GM19452 (cell line): ENCODE measurements at regions not wholly inside any gene's neighbourhood (a gene's known extent, or its start where the extent isn't known, plus 50 kb on each side); places are given as distances from the start of the nearest gene placed in this dataset.
"Not testable (repeated sequence)": the region's sequence is repeated elsewhere in the genome, so short reads cannot be mapped to it uniquely, and the experiment has no call there.

Experiments
- ATAC-seq: cut with Tn5 transposase; IDR thresholded peaks from one replicate; pipeline ENCODE4 v1.9.1; 2021; ENCODE audit not compliant: unreplicated experiment

DNA sequence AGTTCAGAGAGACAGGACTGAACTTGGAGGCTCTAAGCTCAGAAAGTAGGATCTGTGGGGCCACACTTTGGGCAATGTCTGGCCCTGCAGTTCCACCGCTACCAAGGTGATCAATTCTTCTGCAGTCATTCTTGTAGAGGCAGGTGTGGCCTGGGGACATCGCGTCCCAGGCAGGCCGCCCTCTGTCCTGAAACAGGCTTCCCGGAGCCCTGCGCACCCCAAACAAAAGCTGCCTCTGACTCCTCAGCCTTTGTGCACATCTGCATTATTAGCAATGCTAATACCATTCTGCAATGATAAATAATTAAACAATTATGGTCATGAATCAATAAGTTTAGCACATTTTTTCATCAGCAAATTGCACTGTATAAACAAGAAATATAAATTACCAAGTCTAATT lies 160.2 kb downstream of the URI1 start:
- ATAC-seq = no peak

- no peak for ATAC-seq
These were observed 160.6 kb downstream of the URI1 start for GRCh38 chr19:30102666-30103065.

DNA sequence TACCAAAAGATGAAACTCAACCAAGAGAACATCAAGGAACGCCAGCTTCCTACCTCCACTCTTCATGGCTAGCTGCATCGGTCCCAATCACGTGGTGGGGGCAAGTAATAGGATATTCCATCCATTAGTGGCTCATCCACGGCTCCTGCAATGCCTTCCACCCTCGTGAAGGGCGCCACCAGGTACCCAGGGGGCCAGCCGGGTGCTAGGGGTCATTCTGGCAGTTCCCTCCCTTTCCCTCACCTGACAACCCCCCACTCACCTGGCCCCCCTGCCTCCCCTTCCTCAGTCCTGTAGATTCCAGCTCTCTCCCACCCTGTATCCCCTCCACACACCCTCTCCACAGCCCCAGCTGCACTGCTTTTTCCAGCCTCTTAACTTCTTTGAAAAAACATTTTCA lies 161.9 kb downstream of the URI1 start:
- no peak for ATAC-seq

DNA sequence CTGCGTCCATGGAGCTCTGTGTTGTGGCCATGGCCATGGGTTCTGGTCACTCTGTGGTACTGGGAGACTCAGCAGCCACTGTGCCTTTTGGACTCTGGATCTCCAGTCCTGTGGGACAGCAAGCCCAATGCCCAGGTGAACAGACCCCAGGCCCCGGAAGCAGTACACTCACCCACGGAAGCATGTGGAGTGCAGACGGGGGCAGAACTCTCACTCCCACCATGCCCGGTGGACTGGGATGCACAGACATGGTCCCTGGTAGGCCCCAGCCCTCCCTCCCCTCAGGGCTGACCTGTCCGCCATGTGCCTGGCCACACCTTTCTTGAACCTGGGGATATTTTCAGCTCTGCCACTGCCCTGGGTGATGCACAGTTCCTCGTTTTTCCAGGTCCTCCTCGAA lies 163.3 kb downstream of the URI1 start:
- no peak for ATAC-seq

GRCh38 chr19:30105727-30106126 lies 163.7 kb downstream of the URI1 start:
- no peak for ATAC-seq

GRCh38 chr19:30106417-30107095 lies 164.5 kb downstream of the URI1 start:
- ATAC-seq = no peak

DNA sequence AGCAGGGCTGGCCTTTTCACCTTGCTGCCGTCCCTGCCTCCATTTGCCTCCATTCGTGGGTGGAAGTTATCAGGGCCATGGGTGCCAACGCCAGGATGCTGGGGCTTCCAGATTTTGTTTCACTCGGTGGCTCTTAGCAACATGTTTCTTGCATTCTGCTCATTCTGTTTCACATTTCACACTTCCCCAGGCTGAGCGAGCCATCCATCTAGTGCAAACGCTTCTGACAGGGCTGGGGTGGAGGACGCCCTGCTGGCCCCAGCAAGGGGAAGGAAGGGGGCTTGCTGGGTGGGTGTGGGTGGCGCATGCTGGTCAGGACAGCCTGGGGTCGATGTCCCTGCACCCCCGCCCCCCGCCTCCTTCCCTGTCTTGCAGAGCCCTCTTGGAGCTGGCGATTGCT lies 165.2 kb downstream of the URI1 start:
- ATAC-seq = no peak

GRCh38 chr19:30109565-30109964 lies 167.5 kb downstream of the URI1 start:
- no peak for ATAC-seq

DNA sequence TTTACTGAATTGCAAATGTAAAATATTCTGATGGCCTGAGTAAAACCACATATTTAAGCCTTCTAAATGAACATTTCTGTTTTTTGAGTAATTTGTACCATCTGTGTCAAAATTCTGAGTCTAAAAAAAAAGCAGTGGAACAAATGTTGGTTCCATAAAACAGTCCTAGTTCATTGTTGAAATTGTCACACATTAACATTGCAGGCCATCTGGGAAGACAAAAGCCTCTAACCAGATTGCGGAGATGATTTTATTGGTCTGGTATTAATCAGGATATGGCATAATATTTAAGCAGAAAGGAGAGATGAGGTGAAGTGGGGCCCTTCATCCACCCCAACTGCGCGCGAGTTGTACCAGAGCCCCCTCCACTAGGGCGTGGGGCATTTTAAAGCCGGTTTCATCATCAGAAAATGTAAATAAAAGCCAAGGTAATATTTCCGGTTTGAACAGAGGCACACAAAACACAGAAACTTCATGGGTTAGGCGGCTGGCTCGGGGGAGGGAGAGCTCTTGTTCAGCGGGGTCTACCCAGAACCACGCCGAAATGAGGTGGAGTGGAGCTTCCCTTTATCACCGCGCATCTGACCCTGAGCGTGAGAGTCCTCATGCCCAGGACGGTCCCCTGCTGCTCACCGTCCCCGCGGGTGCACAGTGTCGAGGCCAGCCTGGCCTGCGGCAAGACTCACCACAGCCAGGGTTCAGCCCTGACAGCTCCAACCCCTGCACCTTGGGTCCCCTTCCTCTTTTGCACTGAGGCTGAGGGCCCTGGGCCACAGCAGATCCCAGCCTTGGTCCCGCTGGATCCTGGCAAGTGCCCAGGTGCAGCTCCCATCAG lies 169.2 kb downstream of the URI1 start:
- no peak for ATAC-seq

DNA sequence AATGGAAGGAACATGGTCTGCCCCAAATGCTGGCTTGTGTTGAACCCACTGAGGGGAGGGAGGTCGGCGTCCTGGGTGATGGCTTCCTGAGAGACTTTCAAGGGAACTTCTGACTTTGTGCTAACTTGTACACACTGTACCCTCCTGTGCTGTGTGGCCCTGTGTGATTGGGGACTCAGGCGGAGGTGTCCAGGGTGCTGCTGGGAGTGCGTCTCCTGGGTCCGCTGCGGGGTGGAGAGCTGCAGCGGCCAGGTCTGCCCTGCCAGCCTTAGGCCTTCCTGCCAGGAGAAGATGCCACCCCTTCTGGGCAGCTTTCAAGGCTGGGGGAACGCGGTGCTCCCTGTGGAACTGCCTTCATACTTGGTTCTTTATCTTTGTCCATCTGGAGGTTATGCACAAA lies 170.1 kb downstream of the URI1 start:
- no peak for ATAC-seq

DNA sequence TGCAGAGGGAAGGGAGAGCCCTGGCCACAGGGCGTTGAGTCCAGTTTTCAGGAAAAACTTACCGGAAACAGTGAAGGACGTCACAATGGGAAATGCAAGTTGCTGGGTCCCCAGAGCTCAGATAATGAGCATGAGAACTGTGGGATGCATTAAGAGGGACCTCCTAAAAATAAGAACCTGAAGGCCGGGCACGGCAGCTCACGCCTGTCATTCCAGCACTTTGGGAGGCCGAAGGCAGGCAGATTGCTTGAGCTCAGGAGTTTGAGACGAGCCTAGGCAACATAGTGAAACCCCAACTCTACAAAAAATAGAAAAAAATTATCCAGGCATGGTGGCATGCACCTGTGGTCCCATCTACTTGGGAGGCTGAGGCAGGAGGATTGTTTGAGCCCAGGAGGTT lies 170.6 kb downstream of the URI1 start:
- ATAC-seq = no peak

DNA sequence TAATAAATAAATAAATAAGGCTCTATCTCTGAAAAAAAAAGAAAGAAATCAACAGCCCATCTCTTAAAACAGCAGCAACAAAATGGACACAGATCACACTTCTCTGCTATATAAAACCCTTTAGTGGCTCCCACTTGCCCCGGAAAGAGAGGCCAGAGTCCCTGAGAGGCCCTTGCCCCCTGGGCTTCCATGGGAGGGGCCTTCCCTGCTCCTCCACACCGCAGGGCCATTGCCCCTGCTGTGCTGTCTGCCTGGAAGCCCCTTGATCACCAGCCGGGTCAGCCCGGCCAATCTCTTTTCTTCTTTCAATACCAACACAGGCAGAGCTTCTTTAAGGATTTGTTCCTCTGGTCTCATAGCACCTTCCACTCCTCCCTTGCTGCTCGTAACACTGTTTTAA lies 171.1 kb downstream of the URI1 start:
- no peak for ATAC-seq

GRCh38 chr19:30114095-30114494 lies 172.1 kb downstream of the URI1 start:
- ATAC-seq = not testable (repeated sequence)

- no peak for ATAC-seq
These were observed 173.9 kb downstream of the URI1 start for GRCh38 chr19:30115947-30116346.

- ATAC-seq = no peak
These were observed 174.5 kb downstream of the URI1 start for GRCh38 chr19:30116530-30116929.

DNA sequence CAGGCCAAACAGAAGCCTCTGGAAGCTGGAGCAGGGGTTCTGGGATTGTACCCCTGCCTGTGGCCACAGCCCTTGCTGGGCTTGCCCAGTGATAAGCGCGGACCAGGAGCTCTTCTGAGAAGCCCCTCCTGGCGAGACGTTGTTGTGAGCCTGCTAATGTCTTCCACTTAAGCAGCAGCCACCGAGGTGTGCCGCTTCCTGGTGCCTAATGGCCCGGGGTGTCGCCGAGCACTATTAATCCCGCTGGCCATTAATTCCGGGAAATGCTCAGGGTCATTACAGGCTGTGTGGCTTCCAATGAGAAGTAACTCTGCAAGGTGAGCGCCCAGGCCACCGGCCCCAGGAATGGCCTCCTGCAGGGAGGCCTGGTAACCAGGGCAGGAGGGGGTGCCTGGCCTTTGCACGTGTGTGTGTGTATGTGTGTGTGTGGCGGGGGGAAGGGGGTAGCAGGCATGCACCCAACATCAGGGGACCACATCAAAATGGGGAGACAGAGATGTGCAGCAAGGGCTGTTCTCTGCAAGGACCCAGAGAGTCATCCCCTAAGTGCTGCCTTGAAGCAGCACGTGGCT lies 175.0 kb downstream of the URI1 start:
- ATAC-seq = no peak

DNA sequence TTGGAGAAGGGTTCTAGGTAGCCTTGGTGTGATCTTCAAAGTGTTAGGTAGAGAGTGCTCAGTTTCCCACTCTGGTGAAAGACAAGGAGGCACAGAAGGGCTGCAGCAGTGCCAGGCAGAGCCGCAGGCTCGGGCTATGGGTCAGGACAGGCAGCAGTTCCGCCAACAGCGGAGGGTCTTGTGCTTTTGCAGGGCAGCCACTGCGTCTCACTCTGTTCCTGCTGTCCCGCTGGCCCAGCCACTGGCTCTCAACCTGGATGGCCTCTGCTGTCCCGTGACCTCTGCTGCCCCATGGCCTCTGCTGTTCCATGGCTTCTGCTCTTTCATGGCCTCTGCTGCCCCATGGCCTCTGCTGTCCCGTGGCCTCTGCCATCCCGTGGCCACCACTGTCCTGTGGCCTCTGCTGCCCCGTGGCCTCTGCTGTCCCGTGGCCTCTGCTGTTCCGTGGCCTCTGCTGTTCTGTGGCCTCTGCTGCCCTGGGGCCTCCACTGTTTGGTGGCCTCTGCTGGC lies 175.7 kb downstream of the URI1 start:
- ATAC-seq = no peak

- ATAC-seq = no peak
These were observed 176.2 kb downstream of the URI1 start for GRCh38 chr19:30118221-30118620.

- no peak for ATAC-seq
These were observed 176.7 kb downstream of the URI1 start for GRCh38 chr19:30118760-30119159.

DNA sequence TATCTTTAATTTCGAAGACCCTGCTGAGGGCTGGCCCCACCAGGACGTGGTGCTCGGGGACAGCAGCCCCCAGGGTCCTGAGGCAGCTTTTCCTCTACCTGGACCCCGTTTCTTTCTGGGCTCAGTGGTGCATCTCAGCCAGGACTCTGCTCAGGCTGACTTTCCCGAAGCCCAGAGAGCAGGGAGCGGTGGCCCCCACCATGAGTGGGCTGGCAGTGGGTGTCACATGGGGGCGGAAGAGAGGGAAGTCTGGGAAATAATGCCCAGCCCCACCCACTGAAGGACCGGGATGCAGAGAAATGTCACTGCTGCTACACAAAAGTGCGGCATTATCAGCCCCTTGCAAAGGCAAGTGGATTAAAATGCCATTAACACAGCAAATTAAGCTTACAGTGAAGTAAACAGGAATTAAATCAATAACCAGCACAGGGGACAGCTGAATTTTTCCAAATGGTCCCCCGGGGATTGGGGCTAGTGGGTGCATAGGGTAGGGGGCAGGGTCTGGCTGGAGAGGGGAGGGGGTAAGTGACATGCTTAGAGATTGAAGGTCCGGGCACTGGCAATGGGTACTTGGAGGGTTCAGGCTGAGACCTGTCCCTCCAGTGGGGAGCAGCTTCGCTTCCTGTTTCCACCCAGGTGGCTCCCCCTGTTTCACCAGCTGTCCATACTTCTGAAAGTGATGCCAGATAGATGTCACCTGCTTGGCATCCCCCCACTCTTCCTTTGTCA lies 177.3 kb downstream of the URI1 start:
- no peak for ATAC-seq

DNA sequence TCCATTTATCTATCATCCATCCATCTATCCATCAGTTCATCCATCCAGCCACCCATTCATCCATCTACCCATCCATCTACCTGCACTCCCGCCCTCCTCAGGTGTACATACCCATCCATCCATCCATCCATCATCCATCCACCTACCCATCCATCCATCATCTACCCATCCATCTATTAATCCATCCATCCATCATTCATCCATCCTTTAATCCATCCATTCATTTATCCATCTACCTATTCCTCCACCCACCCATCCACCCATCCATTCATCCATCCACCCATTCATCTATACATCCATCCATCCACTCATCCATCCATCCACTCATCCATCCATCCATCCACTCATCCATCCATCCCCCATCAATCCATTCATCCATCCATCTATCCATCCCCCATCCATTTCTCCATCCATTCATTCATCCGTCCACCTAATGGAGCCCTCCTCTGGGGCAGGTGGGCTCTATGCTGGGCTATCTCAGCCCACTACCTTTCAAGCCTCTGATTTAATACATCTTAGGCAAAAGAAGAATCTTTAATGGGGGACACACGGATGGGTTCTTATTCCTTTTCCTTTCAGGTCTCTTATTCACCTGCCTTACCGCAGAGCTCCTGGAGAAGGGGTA lies 178.9 kb downstream of the URI1 start:
- no peak for ATAC-seq
